KBM-7 (cell line): ENCODE measurements at regions not wholly inside any gene's neighbourhood (a gene's known extent, or its start where the extent isn't known, plus 50 kb on each side); places are given as distances from the start of the nearest gene placed in this dataset.

Source experiments
- DNase-seq: peaks from one replicate; pipeline ENCODE4 v3.0.0-alpha.2; 2015
- in situ Hi-C: fragments of 300-500 bp; cut with MboI; formaldehyde crosslinking; loops from 2 replicates; pipeline ENCODE4 v1.14.3; 2020; ENCODE audit warnings: low sequenced_read_pairs, low pct_unique_long_range_greater_than_20kb, mixed read lengths

DNA sequence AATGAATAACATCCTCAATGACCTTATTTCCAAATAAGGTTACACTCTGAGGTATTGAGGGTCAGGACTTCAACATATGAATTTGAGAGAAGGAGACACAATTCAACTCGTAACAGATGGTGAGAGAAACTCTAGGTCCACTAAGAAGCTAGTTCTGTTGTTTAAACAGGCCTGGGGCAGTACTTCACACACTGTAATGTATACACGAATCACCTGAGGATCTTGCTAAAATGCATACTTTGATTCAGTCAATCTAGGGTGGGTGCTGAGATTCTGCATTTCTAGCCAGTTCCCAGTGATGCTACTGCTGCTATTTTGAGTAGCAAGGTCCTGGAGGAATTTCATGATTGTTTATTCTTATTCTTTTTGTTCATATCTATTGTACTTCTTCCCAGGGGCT, 186.8 kb downstream of the SATB1 start:
- in situ Hi-C loops: no loop called here
- no peak for DNase-seq

DNA sequence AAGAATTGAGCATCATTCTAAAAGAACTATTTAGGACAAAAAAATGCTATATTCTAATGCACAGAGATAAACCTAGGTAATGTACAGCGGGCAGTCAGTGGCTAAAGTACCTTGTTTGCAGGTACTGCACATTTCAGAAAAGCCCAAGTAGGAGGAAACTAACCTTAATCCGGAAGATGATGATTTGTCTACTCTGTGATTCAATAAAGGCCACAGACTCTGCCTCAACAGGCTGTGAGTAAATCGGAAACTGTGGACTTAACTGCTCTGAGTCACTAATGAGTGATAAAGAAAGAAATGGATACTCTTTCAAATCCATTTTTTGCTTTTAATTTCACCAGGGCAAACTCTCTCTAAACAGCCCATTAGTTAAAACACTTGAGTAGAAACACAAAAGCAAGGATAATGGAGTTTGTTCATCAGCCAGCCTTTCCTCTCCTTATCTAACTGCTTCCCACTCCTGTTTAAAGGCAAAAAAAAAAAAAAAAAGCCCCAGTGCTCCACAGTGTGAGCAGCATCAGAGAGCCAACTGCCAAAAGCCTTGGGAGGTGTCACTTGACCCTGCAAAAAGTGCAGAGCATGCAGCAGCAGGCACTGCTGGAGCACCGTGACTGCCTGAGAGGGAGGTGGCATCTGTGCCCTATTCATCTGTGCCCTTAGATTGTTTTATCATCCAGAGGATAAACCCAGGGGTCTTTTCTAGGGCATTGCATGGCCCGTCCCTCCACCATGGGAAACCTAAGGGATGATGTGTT, 187.7 kb downstream of the SATB1 start:
- DNase-seq: no peak
- in situ Hi-C loops: no loop called here

DNA sequence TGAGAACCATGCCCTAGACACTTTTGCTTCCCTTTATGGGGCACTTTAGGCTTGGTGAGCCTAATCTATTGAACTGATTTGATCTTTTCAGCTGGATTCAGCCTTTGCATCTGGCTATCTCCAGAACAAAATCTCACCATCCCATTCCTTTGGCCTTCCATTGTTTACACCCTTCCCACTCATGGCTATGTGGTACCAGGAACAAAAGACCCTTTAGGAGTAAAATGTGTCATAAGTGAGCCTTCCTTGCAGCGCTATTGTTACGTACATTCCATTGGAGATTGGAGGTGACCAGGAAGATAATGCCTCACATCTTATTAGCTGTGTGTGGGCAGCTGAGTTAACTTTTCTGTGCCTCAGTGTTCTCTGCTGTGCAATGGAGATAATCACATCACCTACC, 188.4 kb downstream of the SATB1 start:
- in situ Hi-C loops: no loop called here
- DNase-seq: no peak

DNA sequence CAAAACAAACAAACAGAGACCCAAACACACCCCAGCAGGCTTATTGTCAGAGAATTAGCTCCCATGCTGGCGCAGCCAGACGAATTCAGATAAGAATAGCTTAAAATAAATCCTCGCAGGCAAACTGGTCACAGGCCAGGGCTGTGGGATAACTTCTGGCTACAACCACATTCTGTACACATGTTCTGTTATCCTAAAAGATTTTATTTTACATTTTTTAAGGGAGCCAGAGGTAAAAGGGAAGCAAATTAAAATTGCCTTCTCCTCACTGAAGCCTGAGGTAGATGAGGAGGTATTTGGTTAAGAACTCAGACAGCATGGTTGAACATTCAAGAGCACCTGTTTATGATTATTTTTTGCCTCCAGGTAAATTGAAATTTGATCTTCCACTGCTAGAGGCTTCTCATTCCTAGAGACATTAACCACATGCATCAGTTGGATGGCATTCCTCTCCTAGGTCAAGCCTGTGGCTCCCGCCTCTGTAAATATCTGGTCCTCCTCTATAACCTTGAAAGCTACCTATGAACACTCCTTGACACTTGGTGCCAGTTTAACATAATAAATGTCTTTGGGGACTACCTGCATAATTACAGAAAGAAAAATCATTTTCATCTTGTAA, 190.3 kb downstream of the SATB1 start:
- no peak for DNase-seq
- in situ Hi-C loops: no loop called here

DNA sequence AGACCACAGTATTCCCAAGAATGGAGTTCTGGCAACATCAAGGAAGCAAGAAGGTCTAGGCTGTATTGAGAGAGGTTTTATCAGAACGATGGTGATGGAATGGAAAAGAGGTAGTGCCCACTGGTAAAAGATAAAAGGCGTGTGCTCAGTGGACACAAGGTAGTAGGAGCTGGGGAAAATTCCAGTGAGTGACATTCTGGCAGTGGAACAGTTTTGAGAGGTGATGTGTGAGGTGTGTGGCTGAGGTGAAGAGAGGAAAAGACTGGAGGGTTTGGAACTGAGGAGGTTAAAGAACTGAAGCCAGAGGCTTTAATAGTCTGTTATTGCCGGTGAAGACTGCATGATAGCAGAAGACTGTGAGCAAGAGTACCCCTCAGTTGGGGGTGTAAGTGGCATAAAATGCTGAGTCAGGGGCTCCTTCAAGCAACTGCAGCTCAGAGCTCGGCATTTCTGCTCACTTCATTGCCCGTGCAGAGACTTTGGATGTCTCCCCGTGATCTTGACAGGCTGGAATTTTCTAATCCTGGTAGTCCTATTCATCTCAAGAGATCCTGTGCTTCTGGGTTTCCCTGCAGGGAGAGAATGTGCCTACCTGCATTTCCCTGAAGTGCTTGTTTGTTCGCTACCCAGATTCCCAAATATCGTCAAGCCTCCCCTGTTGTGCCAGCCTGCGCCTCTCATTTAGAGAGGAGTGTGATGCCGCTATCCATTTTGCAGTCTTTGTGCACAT, 191.0 kb downstream of the SATB1 start:
- DNase-seq: no peak
- in situ Hi-C loops: no loop called here

DNA sequence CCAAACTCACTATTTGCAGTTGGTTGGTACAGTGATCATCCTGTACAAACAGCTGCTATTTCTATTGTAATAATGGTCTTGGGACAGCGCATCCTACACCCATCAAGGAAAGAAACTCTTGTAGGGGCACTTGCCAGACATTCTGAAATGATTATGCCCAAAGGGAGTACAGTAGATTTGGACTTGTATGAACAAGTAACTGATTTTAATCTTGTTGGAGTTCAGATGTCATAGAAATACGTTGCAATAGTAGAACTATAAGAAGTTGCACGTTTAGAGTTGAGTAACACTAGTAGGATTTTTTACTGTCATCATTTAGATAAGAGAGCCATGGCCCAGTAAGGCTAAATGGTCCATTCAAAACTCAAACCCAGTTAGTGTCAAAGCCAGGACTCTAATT, 192.8 kb downstream of the SATB1 start:
- in situ Hi-C loops: no loop called here
- no peak for DNase-seq

DNA sequence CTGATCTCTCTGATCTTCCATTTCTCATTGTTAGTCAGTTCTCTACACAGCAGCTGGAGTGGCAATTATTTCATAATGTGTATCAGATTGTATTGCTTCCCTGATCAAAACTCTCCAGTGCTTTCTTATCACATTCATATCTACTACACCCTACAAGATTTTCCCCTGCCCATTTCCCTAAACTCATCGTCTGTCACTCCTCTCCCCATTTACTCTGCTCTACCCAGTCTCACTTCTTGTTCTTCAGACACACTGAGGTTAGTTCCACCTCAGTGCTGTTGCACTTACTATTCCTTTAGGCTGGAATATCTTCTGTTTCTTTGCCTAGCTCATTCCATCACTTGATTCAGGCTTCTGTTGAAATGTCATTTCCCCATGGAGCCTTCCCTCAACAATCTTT, 197.1 kb downstream of the SATB1 start:
- in situ Hi-C loops: no loop called here
- DNase-seq: no peak

DNA sequence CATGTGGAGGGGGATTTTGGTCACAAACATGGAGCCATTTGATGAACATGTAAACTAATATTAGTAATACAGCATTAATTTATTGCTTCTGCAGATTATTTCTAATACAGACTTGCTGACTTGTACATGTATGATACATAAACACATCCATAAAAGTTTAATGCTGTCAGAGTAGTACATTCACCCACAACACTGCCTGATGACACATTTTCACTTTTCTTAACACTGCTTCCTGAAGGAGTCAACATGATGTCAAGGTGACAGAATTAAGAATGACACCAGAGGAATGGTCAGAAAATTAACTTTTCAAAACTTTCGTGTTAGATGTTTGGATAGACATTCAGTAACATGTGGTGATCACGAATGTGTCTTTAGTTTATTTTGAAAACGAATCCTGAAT, 199.4 kb downstream of the SATB1 start:
- in situ Hi-C loops: no loop called here
- no peak for DNase-seq

DNA sequence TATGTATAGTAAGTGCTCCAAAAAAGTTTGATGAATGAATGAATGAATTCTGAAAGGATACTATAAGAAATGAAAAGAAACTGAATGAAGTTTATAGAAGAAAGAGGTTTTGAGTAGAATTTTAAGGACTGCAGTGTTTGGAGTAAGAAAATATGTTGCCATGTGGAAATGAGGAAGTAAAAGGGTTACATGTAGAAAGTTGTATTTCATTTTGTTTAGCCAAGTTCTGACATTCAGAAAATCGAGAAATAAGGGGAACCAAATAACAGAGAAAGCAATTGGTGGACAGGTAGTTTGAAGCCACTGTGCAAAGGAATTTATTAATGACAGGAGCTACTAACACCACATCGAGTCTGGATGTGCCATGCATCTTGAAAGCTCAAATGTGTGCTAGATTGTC, 200.7 kb downstream of the SATB1 start:
- in situ Hi-C loops: loop anchor here (25.0 kb wide), 1 partner anchor 237 kb away; no protein-coding TSS in a partner anchor
- DNase-seq: peak; percentile 72

DNA sequence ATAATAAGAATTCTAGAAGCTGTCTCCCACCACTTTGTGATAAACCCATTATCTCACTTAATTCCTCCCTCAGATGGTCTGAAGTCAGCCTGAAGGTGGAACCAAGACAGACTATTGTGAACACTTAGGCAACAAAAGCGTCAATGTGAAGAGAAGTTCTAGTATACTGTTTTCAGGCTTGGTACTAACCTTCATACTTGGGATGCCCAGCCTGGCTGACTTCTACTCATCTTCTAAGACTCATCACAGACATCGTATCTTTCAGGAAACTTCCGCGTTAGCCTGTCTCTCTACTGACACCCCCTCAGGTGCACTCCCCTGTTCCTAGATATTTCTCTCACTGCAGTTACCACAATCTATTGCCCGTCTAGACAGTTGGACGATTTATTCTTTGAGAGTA, 201.2 kb downstream of the SATB1 start:
- in situ Hi-C loops: loop anchor here (25.0 kb wide), 1 partner anchor 237 kb away; no protein-coding TSS in a partner anchor
- no peak for DNase-seq

DNA sequence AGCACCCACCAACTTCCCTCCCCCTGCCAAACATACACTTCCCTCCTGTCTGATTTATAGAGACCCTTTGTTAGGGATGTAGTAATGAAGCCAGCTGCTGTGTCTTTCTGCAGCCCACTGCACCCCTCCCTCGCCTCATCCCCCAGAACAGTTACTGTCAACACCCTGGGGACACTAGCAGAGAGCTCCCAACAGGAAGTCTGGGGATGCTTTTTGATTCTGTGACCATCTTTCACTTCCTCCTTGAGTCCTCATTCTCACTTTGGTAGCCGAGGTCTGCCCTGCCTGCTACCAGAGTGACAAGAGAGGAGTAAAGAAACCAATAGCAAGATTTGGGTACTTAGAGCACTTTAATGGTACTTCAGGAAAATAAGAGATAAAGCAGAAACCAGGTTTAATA, 201.6 kb downstream of the SATB1 start:
- DNase-seq: peak; percentile 98
- in situ Hi-C loops: loop anchor here (25.0 kb wide), 1 partner anchor 236 kb away; no protein-coding TSS in a partner anchor

DNA sequence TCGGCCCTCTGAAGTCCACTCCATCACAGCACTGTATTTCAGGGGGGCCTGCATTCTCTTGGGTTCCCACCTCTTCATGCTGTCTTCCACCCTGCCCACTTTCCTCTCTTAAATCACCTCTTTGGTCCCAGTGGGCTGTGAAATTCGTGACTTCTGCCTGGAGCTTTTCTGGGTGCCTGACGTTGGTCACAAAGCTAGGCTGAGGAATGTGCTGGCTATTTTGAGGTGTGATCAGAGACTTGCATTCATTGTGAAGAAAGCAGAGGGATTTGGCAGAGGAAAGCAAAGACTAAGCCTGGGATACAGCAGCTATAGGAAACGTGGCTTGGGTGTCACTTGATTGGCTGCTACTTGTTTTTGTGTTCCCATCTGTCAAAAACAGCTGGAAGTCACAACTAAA, 202.5 kb downstream of the SATB1 start:
- peak; percentile 28 for DNase-seq
- in situ Hi-C loops: loop anchor here (25.0 kb wide), 1 partner anchor 235 kb away; no protein-coding TSS in a partner anchor

DNA sequence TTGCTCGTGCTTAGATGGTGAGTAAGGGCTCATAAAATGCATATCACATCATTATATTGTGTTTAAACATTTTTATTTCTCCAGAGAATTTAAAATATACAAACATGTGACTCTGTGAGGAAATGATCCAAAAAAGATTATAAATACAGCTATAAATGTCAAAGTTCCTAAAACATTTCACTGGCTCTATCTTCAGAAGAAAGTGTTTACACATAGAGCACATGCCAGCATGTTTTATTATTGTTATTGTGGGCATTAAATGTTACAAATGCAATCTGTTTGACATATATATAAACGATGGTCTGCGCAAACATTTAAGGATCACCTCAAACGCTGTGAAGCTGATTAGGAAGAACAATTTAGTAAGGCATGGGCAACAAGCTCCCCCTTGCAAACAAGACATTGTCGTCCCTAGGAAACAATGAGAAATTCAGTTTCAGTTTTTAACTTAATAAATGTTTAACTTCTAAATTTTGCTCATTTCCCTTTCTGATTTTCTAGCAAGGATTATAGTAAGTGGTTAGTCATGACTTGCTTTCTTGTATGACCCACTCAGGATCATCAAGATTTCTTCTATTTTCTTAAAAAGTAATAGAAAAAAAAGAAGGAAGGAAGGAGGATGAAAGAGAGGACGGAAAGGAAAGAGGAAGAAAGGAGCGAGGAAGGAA, 207.5 kb downstream of the SATB1 start:
- in situ Hi-C loops: loop anchor here (25.0 kb wide), 1 partner anchor 230 kb away; no protein-coding TSS in a partner anchor
- DNase-seq: no peak

DNA sequence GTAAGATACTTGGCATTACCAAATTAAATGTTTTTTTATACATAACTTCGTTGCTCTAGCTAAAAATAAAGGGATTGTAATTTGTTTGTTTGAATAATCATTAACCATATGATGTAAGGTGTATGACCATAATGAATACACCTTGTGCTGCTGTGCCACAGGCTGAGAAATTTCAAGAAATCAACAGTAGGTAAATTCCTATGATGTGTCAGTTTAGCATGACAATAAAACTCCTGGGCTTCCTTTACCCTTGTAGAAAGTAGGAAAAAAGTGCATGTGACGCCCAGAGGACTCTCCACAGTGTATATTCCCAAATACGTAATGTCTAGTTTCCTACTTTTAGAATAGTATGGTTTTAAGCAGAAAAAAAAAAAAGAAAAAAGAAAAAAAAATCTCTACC, 208.1 kb downstream of the SATB1 start:
- in situ Hi-C loops: loop anchor here (25.0 kb wide), 1 partner anchor 230 kb away; no protein-coding TSS in a partner anchor
- DNase-seq: no peak

DNA sequence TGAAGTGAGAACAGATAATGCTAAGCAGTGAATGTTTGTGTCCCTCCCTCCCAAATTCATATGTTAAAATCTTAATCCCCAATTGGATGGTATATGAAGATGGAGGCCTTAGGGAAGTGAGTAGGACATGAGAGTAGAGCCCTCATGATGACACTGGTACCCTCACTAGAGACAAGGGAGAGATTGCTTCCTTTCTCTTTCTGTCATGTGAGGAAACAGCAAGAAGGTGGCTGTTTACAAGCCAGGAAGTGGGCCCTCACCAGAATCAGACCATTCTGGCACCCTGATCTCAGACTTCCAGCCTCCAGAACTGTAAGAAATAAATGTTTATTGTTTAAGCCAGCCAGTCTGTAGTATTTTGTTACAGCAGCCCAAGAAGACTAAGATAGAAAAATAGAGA, 209.5 kb downstream of the SATB1 start:
- DNase-seq: peak; percentile 27
- in situ Hi-C loops: loop anchor here (25.0 kb wide), 1 partner anchor 228 kb away; no protein-coding TSS in a partner anchor

DNA sequence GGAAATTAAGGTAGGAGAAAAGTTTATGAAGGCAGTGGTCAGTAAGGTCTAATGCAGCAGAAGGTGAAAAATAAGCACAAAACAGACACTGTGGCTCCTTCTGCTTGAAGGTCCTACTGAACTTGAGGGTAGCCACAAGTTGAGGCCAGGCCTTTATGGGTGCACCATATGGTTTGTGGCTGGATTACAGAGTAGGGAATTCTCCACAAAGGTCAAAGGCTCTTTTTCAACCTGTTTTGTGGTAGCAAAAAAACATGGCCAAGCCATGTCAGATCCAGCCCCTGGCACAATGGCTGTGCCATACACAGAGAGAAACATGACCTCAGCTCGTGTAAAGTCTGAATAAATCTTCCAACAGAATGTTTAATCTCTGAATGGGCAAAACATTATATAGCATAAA, 214.0 kb downstream of the SATB1 start:
- peak; percentile 31 for DNase-seq
- in situ Hi-C loops: loop anchor here (25.0 kb wide), 1 partner anchor 224 kb away; no protein-coding TSS in a partner anchor

DNA sequence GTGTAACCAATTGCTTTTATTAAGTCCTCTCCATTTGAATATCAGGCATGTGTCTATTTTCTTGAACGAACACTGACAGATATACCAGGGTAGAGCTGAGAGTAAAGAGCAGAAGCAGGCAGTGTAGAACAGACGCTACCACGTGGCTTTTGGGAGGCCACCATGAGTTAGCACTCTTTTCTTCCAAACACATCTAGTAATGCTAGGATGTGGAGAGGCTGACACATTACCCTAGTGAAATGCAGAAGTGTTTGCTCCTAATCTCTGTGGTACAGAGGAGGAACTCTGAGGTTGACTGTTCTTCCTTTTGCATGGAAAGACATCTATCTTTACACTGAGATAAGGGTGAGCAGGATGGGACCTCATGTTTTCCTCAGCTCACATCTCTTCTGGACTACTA, 216.3 kb downstream of the SATB1 start:
- in situ Hi-C loops: loop anchor here (25.0 kb wide), 1 partner anchor 222 kb away; no protein-coding TSS in a partner anchor
- peak; percentile 98 for DNase-seq

DNA sequence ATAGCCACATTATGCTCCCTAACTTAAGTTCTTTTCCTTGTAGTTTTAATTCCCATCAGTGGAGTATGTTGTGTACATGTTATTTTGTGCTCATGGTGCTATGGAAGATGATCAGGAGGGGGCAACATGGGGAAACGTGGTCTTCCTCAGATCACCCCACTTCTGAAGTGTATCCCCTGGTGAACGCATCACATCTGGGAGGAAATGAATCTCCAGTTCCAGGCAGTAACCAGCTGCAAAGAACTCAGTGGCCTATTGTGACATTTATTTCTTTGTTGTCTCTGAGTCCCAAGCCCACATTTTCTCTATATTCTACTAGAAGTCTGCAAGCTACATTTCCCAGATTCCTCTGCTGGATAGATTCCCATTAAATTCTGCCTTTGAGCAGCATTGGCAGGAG, 217.0 kb downstream of the SATB1 start:
- no peak for DNase-seq
- in situ Hi-C loops: loop anchor here (25.0 kb wide), 1 partner anchor 221 kb away; no protein-coding TSS in a partner anchor

DNA sequence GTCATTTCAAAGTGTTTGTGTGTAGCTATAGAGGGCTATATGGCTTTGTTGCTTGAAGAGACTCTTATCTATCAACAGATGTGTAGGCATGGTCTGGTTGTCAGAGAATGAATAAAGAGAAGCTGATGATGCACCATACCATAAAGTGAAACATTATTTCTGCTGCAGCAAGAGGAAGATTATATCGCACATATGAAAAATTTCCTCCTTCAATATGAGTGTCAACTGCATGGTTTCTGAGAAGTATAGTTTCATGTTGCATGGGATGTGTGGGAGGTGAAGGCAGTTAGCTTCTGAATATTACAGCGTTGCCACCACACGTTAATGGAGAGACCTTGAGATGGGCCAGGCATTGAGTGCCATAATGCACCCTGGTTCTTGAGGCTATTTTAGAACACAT, 217.9 kb downstream of the SATB1 start:
- DNase-seq: peak; percentile 54
- in situ Hi-C loops: loop anchor here (25.0 kb wide), 1 partner anchor 220 kb away; no protein-coding TSS in a partner anchor
